HG03280 (cell line): ENCODE measurements at regions not wholly inside any gene's neighbourhood (a gene's known extent, or its start where the extent isn't known, plus 50 kb on each side); places are given as distances from the start of the nearest gene placed in this dataset.
"Not testable (repeated sequence)": the region's sequence is repeated elsewhere in the genome, so short reads cannot be mapped to it uniquely, and the experiment has no call there.

Experiments used
- ATAC-seq: cut with Tn5 transposase; IDR thresholded peaks from one replicate; pipeline ENCODE4 v1.9.1; 2021; ENCODE audit warnings: mild to moderate bottlenecking, moderate library complexity; ENCODE audit not compliant: unreplicated experiment

DNA sequence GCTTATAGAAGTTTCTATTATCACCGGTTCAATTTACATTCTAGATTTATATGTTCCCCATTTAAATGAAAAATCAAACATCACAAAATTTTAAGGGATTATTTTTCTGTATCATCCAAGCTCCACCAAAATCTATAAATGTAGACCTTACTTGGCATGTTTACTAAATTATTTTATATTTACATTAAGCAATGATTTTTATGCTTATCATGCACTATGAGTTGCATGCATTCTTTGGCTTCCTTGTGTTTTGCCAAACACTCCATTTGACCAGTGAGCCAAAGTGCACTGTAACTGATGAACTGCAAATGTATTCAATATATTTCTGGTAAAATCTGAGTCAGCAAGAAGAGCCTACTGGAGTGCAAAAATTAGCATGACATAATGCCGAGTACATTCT lies 595.5 kb upstream of the PCDH7 start:
- ATAC-seq, result not testable (repeated sequence)

DNA sequence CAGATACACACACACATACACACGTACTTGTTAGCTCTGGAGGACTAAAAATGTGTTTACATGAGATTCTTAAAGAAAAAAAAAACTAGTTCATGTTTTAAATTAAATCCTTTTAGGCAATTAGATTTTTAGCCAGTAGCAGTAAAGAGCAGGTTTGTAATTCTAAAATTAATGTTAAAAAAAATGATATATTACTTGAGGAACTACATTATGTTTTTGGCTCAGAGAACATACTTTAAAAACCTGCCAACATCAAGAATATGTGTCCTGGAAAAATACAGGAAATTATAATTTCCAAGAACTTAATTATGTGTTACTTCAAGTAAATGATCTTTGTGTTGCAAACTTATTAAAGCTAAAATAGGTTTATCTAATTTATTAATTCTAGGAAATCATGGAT lies 594.3 kb upstream of the PCDH7 start:
- ATAC-seq, result no peak

DNA sequence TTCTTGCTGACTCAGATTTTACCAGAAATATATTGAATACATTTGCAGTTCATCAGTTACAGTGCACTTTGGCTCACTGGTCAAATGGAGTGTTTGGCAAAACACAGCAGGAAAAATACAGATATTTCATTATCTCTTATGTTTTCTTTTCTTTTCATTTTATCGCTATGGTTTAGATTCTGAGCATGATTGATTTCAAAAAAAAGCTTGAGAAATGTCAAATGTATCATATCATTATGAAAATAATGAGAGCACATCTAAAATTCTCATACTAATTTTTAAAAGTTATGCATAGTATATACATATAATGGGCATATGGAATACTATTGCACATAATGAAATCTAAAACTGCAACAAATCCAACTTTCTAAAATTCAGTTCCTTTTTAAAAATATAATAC lies 593.8 kb upstream of the PCDH7 start:
- ATAC-seq, result no peak

DNA sequence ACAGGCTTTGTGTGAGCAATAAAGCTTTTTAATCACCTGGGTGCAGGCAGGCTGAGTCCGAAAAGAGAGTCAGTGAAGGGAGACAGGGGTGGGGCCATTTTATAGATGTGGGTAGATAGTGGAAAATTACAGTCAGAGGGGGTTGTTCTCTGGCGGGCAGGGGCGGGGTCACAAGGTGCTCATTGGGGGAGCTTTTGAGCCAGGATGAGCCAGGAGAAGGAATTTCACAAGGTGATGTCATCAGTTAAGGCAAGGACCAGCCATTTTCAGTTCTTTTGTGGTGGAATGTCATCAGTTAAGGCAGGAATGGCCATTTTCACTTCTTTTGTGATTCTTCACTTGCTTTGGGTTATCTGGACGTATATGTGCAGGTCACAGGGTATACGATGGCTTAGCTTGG lies 571.3 kb upstream of the PCDH7 start:
- ATAC-seq, result not testable (repeated sequence)

DNA sequence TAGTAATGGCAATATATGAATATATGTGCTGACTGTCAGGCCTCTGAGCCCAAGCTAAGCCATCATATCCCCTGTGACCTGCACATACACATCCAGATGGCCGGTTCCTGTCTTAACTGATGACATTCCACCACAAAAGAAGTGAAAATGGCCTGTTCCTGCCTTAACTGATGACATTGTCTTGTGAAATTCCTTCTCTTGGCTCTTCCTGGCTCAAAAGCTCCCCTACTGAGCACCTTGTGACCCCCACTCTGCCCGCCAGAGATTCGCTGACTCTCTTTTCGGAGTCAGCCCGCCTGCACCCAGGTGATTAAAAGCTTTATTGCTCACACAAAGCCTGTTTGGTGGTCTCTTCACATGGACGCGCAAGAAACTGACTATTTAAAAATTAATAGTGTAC lies 570.6 kb upstream of the PCDH7 start:
- not testable (repeated sequence) for ATAC-seq

DNA sequence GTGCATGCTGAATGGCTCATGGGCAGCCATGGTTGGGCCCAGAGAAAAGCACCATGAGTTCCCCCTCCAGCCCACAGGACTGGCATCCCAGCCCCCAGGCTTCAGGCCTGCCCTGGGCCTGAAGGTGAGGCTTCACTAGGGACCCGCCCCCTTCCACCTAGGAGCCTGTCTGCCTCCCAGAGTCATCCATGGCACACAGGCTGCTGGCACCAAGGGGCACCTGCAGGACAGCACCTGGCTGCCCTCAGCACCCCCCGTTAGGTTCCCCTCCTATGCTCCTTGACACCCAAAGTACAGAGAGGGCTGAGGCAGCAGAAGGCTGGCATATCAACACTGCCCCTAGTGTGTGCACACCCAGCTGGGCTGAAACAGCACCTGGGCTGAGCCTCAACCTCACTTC lies 566.7 kb upstream of the PCDH7 start:
- no peak for ATAC-seq

DNA sequence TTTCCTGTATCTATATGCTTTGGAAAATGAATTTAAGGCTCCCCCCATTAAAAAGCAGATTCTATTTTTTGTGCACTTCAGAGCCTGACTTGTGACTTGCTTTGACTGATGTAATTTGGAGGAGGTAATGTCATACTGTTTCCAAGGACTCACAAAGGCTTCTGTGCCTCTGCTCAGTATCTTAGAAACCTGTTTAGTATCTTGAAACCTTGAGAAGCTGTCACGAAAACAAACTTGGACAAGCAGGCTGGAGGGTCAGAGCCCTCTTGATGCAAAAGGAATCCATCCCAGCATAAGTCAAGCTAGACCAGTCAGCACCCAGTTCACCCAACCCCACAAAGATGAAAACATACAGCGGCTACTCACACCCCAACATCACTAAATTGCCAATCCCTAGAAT lies 560.0 kb upstream of the PCDH7 start:
- no peak for ATAC-seq

DNA sequence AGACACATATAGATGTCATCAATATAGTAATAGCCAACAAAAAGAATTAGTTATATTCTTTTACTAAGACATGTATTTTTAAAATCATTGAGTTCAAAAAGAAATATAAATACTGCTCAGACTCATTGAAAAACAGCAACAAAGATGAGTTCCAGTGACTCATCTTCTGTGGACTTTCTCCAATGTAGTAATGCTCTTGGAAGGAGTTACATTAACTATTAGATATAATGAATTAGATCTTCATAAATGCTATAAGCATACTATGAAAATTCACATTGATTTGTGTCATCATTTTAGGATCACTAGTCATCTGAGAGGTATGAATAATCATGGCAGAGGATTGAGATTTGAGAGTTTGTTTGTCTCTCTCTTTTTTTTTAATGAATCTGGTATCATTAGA lies 547.8 kb upstream of the PCDH7 start:
- no peak for ATAC-seq

DNA sequence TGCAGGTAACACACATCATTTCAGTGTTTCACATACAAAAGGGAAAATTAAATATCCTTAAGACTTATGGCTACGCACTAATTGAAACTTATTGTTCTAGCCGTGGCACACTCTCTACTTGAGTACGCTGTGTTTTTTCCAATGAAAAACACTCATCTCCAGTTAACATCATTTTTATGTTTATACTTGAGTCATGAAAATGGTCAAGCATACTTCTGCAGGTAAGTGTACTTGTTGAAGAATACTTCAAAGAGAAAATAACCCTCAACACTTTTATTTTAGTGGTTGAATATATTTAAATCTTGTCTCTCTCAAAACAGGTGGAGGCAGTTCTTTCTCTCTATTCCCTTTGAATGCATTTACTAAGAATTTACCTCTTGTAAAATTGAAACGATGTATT lies 538.7 kb upstream of the PCDH7 start:
- ATAC-seq, result no peak

DNA sequence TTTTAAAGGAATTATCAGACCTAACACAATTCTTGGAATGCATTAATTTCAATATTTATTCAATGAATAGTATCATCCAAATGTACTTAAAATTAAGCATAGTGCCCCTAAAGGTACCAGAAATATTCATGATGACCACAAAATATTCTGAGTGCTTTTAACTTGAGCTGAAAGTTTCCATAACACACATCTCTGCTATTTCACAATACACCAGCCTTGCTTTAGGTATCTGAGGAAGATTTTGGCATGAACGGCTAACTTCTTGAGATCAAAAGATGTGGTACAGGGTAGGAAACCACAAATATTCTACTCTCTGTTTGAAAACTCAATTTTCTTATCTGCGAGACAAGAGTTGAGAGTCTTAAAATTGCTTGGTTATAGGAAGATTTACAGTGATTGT lies 538.3 kb upstream of the PCDH7 start:
- no peak for ATAC-seq

DNA sequence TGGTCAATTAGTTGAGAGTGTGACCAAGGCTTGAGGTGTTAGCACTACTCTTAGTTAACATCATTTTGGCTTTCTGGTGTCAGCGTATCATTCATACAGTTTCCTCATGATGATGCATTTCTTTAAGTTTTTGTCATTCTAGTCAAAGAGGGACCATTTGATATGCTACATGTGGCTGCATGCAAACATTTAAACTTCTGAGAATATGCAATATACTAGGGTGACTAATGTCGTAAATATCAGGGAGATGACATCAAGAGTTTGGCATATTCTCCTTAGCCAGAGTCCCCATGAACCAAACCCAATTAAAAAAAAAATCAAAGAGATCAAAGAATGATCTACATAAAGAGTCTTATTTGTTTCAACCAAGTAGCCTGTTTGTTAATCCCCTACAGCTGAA lies 537.4 kb upstream of the PCDH7 start:
- ATAC-seq, result no peak

DNA sequence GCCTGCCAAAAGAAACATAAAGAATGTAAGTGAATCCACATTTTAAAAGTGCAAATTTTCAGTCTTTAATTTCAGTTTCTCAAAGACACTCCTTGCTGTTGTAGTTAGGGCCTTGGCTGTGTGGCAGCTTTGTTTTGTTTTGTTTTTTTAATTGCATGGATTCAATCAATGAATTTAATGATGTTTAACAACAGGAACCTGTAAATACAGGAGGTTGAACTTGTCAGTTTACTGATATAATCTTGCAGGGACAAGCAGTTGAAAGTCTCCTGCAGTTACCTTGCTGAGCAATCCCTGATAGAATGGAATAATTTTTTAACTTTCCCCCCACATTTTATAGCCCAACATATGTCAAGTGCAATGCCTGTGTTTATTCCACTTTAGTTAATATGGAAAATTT lies 528.3 kb upstream of the PCDH7 start:
- no peak for ATAC-seq

DNA sequence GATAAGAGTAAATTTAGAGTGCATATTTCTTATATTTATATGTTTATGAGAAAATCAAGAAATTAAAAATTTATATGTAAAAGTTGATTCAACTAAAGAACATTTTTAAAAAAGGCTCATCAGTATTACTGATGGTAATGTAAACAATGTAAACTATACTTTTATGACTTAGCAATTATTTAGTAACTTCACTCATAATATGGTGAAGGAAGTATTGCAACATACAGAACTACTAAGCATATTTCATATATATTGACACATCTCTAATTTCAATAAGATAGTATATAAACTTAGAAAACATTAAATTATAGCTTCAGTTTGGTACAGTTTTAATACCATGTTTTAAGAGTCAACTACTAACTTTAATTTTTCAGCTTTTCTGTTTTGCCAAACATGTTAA lies 512.8 kb upstream of the PCDH7 start:
- no peak for ATAC-seq

DNA sequence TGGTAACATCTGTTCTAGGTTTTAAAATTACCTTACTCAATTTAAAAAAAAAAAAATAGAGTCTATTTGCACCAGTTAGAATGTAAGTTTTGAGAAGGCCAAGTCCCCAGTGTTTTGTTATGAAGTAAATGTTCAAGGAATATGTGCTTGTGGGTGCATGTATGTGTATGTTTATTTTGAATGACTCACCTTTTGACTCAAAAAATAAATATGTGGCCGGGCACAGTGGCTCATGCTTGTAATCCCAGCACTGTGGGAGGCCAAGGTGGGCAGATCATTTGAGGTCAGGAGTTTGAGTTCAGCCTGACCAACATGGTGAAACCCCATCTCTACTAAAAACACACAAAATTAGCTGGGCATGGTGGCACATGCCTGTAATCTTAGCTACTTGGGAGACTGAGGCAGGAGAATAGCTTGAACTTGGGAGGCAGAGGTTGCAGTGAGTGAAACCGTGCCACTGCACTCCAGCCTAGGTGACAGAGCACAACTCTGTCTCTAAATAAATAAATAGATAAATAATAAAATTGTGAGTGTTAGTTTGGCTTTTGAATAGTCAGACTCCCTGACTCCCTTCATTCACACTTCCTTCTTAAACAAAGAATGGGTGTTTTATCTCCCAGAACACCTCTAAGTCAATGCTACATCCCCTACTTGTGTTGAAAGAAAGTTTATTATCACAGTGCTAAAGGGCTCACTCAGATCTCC lies 511.3 kb upstream of the PCDH7 start:
- no peak for ATAC-seq

DNA sequence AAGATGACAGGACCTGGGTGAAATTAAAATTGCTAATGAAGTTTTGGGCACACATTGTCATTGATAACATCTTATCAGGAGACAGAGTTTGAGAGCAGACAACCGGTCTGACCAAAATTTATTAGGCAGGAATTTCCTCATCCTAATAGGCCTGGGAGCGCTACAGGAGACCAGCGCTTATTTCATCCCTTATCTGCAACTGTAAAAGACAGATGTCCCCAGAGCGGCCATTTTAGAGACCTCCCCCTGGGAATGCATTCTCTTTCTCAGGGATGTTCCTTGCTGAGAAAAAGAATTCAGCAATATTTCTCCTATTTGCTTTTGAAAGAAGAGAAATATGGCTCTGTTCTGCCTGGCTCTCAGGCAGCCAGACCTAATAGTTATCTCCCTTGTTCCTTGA lies 504.2 kb upstream of the PCDH7 start:
- ATAC-seq, result not testable (repeated sequence)

DNA sequence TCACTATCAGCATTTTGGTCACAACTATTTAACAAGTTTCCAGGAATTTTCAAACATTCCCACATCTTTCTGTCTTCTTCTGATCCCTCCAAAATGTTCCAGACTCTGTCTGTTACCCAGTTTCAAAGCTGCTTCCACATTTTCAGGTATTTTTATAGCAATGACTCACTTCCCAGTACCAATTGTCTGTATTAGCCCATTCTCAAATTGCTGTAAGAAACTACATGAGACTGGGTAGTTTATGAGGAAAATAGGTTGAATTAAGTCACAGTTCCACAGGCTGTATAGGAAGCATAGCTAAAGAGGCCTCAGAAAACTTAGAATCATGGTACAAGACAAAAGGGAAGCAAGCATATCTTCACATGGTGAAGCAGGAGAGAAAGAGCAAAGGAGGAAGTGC lies 475.0 kb upstream of the PCDH7 start:
- no peak for ATAC-seq

DNA sequence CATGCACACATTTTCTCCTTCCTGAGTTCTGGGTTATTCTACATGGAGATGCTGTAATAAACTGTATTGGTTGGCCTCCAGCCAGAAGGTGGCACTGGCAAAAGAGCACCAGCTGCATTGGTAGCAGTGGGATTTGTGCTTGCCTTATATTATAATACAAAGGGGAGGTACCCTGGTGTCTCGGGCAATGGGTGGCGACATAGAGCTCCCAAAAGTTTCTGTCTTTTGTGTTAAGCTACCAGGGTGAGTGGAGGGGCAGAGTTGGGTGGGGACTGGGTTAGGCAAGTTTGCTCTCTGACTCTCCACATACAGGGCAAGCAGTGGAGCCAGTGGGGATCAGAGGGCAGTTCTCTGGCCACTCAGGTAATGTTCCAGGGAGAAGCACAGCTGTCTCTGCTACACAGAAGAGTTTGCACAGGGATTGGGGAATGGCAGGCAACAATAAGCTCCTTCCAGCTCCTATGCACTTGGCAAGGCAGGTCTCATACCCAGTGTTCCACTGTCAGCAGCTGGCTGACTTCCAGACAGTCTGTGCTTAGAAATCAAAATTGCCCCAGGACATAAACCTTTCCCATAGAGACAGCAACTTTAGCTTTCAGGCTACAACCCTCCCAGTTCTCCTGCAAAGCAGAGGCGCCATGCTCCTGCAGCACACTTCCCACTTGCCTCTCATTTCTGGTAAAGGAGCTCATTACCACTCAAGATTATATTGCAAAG lies 463.9 kb upstream of the PCDH7 start:
- no peak for ATAC-seq

DNA sequence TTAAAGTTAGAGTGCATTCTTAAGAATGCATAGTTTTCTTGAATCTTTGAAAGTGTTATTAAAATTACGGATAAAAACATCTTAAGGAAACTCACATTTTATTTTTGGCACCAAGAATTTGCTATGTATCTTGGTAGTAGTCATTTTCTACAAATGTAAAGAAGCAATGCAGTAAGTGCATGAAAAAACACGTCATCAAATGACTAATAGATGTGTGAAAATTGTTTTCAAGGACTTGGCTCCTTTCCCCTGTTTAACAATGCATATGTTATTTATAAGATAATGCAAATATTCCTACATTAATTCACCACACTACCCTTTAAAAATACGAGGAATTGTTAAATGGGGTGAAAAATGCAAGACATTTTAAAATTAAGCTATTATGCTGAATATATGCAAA lies 461.2 kb upstream of the PCDH7 start:
- no peak for ATAC-seq

DNA sequence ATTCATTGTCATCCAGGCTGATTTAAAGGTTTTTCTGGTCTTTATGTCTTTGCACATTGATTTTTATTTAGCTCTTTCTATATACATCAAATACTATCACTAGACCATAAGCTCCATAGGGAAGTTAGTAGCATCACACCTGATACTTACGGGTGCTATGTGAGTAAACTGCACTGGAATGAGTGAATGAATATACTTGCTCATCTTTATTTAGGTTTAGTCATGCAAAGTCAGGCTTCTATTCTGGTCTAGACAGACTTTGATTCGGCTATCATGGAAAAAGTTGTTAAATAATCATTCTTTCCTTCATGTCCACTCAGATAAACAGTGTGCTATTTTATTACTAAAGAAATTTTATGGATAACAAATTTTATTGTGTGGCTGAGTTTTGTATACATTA lies 457.8 kb upstream of the PCDH7 start:
- ATAC-seq, result no peak

DNA sequence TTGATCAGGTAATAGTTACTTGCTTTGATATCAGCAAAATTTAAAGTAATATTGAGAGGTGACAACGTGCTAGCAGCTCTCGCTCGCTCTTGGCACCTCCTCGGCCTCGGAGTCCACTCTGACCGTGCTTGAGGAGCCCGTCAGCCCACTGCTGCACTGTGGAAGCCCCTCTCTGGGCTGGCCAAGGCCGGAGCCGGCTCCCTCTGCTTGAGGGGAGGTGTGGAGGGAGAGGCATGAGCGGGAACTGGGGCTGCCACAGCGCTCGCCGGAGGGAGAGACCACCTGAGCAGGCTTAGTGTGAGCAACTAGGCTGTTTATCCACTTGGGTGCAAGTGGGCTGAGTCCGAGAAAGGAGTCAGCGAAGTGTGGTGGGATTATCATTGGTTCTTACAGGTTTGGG lies 455.7 kb upstream of the PCDH7 start:
- no peak for ATAC-seq

DNA sequence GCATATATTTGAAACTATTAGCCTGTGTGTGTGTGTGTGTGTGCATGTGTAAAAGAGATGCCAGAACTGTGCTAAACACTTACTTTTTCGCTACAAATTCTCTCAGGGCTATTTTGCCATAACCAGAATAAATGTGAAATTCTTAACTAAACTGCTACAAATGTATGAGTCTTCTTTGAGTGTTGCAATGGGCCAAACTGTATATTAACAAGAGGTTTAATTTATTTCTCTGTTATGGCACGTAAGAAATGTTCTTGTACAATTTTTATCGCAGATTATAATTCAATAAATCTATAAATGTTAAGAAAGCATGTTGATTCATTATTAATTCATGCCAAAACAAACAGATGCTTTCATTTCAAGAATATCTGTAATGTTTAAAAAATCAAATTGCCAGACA lies 454.5 kb upstream of the PCDH7 start:
- ATAC-seq, result no peak

DNA sequence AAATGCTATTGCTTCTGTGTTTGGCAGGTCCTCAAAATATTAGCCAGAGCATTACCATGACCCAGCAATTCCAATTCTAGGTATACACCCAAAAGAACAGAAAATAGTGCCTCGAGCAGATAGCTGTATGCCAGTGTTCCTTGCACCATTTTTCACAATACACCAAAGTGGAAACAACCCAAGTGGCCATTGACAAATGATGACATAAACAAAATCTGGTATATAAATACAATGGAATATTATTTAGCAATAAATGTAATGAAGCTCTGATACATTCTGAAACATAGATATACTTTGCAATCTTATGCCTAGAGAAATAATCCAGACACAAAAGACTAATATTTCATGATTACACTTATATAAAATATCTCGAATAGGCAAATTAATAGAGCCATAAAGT lies 451.8 kb upstream of the PCDH7 start:
- no peak for ATAC-seq

DNA sequence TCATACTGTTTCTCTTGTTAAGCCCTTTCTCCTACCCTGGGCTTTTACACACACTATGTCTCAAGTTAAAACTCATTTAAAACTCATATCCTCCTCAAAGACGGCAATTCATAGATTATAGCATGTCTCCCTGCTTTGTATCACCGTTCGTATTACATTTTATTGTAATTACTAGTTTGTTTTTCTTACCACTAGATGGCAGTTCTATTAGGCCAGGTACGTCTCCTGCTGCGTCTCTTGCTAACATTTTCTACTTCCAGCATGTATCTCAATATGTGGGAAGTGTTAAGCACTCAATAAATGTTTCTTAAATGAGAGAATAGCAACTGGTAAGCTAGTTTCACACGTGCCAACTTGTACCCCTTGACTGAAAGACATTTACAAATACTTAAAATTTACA lies 450.3 kb upstream of the PCDH7 start:
- no peak for ATAC-seq
